ENCODE measurements at regions not wholly inside any gene's neighbourhood (a gene's known extent, or its start where the extent isn't known, plus 50 kb on each side); places are given as distances from the start of the nearest gene placed in this dataset.

- no peak for TF ChIP-seq CTCF (IDR thresholded peaks at IDR 0.05)
- TF ChIP-seq POLR2A (IDR thresholded peaks at IDR 0.05): no peak
Measured at GRCh38 chr12:112586148-112586783, 167.5 kb downstream of the PTPN11 start.

Data from adrenal gland (tissue), 5 donors.